Activated naive CD4-positive, alpha-beta T cell treated with anti-CD3 and anti-CD28 coated beads, Interleukin-2, amount 50 U/mL, for 24 hours (primary cell): ENCODE measurements at regions not wholly inside any gene's neighbourhood (a gene's known extent, or its start where the extent isn't known, plus 50 kb on each side); places are given as distances from the start of the nearest gene placed in this dataset.

Experiments used
- H3K27ac Mint-ChIP-seq: one replicate; pipeline ENCODE4 v1.8.0; 2021; ENCODE audit warnings: mild to moderate bottlenecking, mixed read lengths
- H3K27me3 Mint-ChIP-seq: one replicate; pipeline ENCODE4 v1.8.0; 2021; ENCODE audit warnings: mixed read lengths
- H3K36me3 Mint-ChIP-seq: one replicate; pipeline ENCODE4 v1.8.0; 2021; ENCODE audit warnings: mixed read lengths
- H3K4me1 Mint-ChIP-seq: one replicate; pipeline ENCODE4 v1.8.0; 2021; ENCODE audit warnings: mixed read lengths
- H3K4me3 Mint-ChIP-seq: one replicate; pipeline ENCODE4 v1.8.0; 2021; ENCODE audit warnings: mild to moderate bottlenecking, mixed read lengths
- H3K9me3 Mint-ChIP-seq: one replicate; pipeline ENCODE4 v1.8.0; 2021; ENCODE audit warnings: mixed read lengths

DNA sequence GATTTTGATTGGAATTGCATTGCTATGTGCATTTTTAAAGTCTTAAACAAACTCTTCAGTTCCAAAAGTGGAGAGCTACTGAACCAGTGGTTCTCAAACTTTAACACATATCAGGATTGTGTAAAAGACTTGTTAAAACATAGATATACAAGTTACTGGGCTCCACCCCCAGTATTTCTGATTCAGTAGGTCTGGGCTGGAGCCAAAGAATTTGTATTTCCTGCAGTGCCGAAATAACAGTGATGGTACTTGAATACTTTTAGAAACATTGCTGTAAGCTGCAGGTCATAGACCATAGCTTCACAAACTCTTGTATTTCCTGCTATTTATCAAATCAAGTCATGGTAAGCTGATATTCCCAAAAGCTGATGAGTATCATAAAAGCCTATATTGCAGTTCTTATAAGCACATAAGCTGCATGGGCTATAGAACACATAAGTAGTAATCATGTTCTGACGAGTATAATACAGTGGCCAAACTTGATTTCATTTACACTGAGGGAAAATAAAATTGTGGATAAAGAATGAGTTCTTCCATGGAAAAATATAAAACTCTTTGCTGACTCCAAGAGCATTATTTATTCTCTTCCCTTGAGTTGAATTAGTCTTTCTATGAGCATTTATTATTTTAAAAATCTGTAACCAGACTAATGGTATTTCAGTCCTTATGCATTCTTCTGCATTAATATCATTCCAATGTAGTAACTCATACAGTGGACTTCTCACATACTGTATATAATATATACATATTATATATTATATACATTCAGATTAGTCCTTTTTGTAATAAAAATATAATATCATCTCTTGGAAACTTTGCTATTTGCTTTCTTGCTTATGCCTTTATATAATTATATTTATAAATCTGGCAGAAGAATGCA lies 550.5 kb upstream of the AGTR1 start:
- Mint-ChIP-seq H3K36me3 (no peaks in the 10 kb centered on the region), H3K4me3 (no peak overlapping the region), H3K4me1 (no peaks in the 10 kb centered on the region), H3K9me3 (no peaks in the 10 kb centered on the region), H3K27ac (no peak overlapping the region), H3K27me3 (no peaks in the 10 kb centered on the region)

DNA sequence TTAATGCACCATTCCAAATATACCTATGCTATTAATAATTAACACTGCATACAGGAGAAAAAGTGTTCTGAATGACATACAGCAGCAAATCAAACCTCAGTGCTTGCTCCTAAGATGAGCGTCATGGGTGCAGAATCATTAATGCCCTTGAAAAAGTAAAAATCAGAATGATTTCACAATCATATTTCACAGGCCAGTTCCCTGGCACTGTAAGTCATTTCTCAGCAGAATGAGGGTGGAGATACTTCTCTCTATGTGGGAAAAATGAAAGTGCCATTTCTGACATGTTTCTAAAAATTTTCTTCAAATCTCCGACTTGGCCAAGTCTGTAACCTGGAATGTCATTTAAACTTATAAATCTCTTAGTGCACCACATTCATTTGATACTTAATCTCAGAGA lies 549.8 kb upstream of the AGTR1 start:
- Mint-ChIP-seq H3K36me3 (no peaks in the 10 kb centered on the region), H3K9me3 (no peaks in the 10 kb centered on the region), H3K4me1 (no peaks in the 10 kb centered on the region), H3K27ac (no peak overlapping the region), H3K27me3 (no peaks in the 10 kb centered on the region), H3K4me3 (no peak overlapping the region)

DNA sequence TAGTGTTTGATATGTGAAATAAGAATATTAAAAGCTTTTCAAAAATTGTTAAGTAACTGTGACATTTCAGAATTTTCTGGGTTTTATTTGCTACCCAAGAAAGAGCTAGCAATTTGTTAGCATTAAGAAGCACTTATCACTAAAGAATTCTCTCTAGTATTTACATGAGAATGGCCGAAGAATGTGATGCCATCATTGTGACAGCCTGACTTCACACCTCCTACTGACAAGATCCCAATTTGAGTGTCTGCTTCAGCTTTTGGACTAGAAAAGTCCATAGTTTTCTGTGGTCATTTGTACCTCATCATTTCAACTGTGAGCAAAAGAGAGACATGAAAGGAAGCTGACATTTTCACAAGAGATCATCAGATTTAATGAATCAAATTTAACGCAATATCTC lies 548.1 kb upstream of the AGTR1 start:
- Mint-ChIP-seq H3K27me3 (no peaks in the 10 kb centered on the region), H3K4me3 (no peak overlapping the region), H3K36me3 (no peaks in the 10 kb centered on the region), H3K9me3 (no peaks in the 10 kb centered on the region), H3K27ac (no peak overlapping the region), H3K4me1 (no peaks in the 10 kb centered on the region)

DNA sequence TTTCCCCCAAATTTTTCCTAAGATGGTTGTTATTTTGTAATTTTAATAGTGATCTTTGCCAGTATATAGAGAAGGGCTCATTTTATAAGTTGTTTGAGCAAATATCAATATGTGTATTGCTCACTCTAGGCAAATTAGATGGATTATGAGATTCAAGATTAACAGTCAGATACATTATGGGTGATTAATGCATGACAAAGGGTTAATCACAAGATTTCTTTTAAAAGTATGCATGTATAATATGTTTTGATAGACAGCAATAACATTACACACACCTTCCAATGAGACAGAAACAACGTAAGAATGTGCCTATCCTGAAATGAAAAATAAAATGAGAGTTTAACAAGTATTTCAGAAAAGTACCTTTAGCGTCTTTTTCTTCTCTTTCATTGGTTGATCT lies 547.6 kb upstream of the AGTR1 start:
- H3K27me3 Mint-ChIP-seq, result no peaks in the 10 kb centered on the region
- no peaks in the 10 kb centered on the region for H3K9me3 Mint-ChIP-seq
- H3K27ac Mint-ChIP-seq, result no peak overlapping the region
- no peaks in the 10 kb centered on the region for H3K4me1 Mint-ChIP-seq
- no peaks in the 10 kb centered on the region for H3K36me3 Mint-ChIP-seq
- no peak overlapping the region for H3K4me3 Mint-ChIP-seq

GRCh38 chr3:148158210-148158609 lies 539.5 kb upstream of the AGTR1 start:
- Mint-ChIP-seq H3K27ac (no peak overlapping the region), H3K36me3 (no peaks in the 10 kb centered on the region), H3K4me1 (no peaks in the 10 kb centered on the region), H3K4me3 (no peak overlapping the region), H3K9me3 (no peaks in the 10 kb centered on the region), H3K27me3 (no peaks in the 10 kb centered on the region)

DNA sequence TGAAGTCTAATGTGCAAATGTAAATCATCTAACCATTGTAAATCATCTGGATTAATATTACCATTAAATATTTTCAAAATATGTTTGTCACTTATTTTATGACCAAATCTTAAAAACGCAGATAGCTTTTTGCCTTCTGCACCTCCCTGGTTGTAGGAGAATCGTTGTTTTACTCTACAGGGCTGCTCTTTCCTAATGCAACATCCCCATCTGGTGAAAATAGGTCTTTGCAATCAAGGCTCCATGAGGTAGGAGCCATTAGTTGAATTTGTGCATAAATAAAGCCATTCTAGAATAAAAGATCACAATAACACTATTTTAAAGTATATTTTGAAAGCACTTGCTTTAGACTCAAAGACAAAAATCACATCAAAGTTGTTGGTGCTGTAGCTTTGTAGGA lies 535.6 kb upstream of the AGTR1 start:
- Mint-ChIP-seq H3K36me3 (no peaks in the 10 kb centered on the region), H3K9me3 (no peaks in the 10 kb centered on the region), H3K4me1 (no peaks in the 10 kb centered on the region), H3K27ac (no peak overlapping the region), H3K4me3 (no peak overlapping the region), H3K27me3 (no peaks in the 10 kb centered on the region)

- no peaks in the 10 kb centered on the region for H3K27me3 Mint-ChIP-seq
- H3K36me3 Mint-ChIP-seq, result no peaks in the 10 kb centered on the region
- H3K4me1 Mint-ChIP-seq, result no peaks in the 10 kb centered on the region
Measured at GRCh38 chr3:148168347-148168746, 529.4 kb upstream of the AGTR1 start.

DNA sequence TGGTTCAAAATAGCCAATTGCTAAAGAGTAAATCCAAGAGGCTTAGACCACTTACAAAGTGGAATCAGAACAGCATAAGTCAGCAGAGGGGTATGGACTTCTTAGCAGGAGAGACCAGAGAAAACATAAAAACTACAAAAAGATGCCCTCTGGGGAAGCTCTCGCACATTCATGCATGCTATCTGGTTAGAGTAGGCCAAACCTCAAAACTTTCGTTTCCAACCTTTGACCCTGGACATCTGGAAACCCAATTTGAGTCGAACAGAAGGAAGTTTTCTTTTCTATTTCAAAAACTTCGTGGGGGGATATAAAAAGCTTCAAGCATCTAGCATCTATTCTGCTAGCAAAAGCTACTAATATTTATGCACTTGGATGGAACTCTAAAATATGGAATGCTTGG lies 523.9 kb upstream of the AGTR1 start:
- H3K36me3 Mint-ChIP-seq, result no peaks in the 10 kb centered on the region

More at GRCh38 chr3:148168347-148168746, 529.4 kb upstream of the AGTR1 start:
- H3K9me3 Mint-ChIP-seq, result no peaks in the 10 kb centered on the region
- no peak overlapping the region for H3K4me3 Mint-ChIP-seq
- no peak overlapping the region for H3K27ac Mint-ChIP-seq

GRCh38 chr3:148175214-148175613 lies 522.5 kb upstream of the AGTR1 start:
- Mint-ChIP-seq H3K36me3 (no peaks in the 10 kb centered on the region), H3K27ac (no peak overlapping the region), H3K9me3 (no peaks in the 10 kb centered on the region), H3K4me1 (no peaks in the 10 kb centered on the region), H3K27me3 (no peaks in the 10 kb centered on the region), H3K4me3 (no peak overlapping the region)

More for the DNA sequence above, 523.9 kb upstream of the AGTR1 start:
- Mint-ChIP-seq H3K4me3 (no peak overlapping the region), H3K27ac (no peak overlapping the region), H3K27me3 (no peaks in the 10 kb centered on the region), H3K4me1 (no peaks in the 10 kb centered on the region), H3K9me3 (no peaks in the 10 kb centered on the region)

DNA sequence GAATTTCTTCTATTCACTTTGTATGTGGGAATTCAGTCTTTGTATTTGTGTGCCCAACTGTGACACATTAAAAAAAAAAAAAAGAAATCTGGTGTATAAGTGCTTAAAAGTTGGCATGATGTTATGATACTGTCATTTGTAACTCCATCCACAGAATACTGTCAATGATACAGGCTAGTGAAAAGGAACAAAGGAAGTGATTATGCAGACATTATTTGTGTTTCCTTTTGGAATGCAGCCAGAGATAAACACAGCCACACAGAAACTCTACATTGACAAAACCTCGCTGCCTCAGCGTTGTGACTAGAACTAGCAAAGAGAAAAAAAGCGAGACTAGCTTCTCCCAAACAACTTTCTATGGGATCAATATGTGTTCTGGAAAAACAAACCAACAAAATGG lies 519.2 kb upstream of the AGTR1 start:
- Mint-ChIP-seq H3K4me1 (no peaks in the 10 kb centered on the region), H3K27me3 (no peaks in the 10 kb centered on the region), H3K4me3 (no peak overlapping the region), H3K36me3 (no peaks in the 10 kb centered on the region), H3K9me3 (no peaks in the 10 kb centered on the region), H3K27ac (no peak overlapping the region)

DNA sequence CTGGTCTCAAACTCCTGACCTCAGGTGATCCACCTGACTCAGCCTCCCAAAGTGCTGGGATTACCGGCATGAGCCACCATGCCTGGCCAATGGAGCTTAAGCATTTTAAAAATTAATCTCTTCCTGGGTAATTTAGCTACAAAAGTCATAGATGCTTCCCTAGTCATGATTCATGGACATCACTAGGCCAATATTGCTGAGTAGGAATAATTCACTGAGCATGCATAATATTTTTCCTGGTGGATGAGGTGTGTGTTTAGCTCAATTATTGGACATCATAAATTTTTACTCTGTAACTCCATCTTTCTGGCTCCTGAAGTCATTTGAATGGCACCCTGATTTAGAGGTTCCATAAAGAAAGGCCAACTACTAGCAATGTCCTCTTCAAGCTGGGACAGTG lies 512.9 kb upstream of the AGTR1 start:
- Mint-ChIP-seq H3K4me1 (no peaks in the 10 kb centered on the region), H3K27ac (no peak overlapping the region), H3K36me3 (no peaks in the 10 kb centered on the region), H3K27me3 (no peaks in the 10 kb centered on the region), H3K4me3 (no peak overlapping the region), H3K9me3 (no peaks in the 10 kb centered on the region)

DNA sequence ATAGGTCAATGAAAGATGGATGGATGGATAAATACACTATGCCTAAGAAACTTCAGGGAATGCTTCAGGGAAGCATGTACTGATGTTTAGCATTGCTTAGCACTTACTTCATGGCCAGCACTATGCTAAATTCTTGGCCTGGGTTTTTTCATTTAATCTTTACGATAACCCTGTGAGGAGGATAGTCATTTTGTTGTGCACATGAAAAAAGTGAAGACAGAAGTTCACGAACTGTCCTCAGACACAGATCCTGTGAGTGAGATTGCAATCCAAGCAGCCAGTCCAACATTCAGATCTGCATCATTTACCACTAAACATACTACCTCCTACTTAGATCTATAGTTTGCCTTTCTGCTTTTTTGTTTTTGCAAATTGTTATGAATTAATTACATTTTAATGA lies 510.8 kb upstream of the AGTR1 start:
- Mint-ChIP-seq H3K27me3 (no peaks in the 10 kb centered on the region), H3K4me3 (no peak overlapping the region), H3K36me3 (no peaks in the 10 kb centered on the region), H3K27ac (no peak overlapping the region), H3K4me1 (no peaks in the 10 kb centered on the region), H3K9me3 (no peaks in the 10 kb centered on the region)

- Mint-ChIP-seq H3K4me3 (no peak overlapping the region), H3K36me3 (no peaks in the 10 kb centered on the region), H3K27me3 (no peaks in the 10 kb centered on the region), H3K9me3 (no peaks in the 10 kb centered on the region), H3K27ac (no peak overlapping the region), H3K4me1 (no peaks in the 10 kb centered on the region)
Measured at GRCh38 chr3:148187296-148187695, 510.4 kb upstream of the AGTR1 start.

DNA sequence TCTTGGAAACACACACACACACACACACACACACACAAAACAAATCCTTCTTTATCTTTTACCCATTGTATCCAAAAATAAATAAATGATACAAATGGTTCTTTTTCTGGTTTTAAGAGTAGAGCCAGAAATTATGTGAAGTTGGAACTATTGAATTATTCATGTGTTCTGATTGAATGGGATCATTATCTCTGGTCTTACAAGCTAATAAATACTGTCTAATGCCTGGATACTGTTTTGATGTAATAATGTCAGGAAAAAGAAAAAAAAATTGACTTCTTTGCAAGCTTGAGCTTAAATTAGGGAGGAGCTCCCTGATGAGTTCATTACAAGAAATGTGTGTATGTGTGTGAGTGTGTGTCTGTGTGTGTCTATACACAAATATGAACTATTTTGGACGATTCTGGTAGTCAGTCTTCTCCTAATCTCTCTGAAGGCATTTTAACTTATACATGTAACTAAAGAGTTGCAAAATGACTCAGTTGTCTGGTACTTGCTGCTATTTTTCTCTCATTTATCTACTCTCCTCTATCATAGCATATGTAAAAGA lies 507.2 kb upstream of the AGTR1 start:
- no peak overlapping the region for H3K27ac Mint-ChIP-seq

GRCh38 chr3:148191966-148192365 lies 505.7 kb upstream of the AGTR1 start:
- H3K9me3 Mint-ChIP-seq, result no peaks in the 10 kb centered on the region

More for the DNA sequence above, 507.2 kb upstream of the AGTR1 start:
- Mint-ChIP-seq H3K27me3 (no peaks in the 10 kb centered on the region), H3K36me3 (no peaks in the 10 kb centered on the region), H3K9me3 (no peaks in the 10 kb centered on the region), H3K4me3 (no peak overlapping the region), H3K4me1 (no peaks in the 10 kb centered on the region)

DNA sequence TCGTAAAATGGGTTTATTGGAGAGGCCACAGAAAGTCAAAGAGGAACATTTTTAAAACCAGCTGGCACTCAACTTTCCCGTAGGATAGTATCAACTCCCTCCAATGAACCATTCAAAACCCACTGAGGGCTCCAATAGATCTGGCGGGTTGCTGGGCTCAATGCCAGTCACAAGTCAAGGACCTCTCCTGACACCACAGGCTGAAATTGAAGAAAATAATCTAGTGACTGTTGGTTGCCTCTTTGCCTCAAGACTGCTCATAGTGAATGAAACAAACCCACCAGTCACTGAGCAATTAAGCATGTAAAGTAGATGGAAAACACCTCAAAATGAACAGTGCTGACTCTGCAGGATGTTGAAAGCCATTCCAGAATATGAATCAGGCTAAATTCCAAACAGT lies 500.6 kb upstream of the AGTR1 start:
- Mint-ChIP-seq H3K4me3 (no peak overlapping the region), H3K27ac (no peak overlapping the region), H3K36me3 (no peaks in the 10 kb centered on the region), H3K4me1 (no peaks in the 10 kb centered on the region), H3K9me3 (no peaks in the 10 kb centered on the region), H3K27me3 (no peaks in the 10 kb centered on the region)

More at GRCh38 chr3:148191966-148192365, 505.7 kb upstream of the AGTR1 start:
- H3K27ac Mint-ChIP-seq, result no peak overlapping the region
- no peaks in the 10 kb centered on the region for H3K27me3 Mint-ChIP-seq
- H3K36me3 Mint-ChIP-seq, result no peaks in the 10 kb centered on the region
- no peaks in the 10 kb centered on the region for H3K4me1 Mint-ChIP-seq
- no peak overlapping the region for H3K4me3 Mint-ChIP-seq
